ENCODE measurements at regions not wholly inside any gene's neighbourhood (a gene's known extent, or its start where the extent isn't known, plus 50 kb on each side); places are given as distances from the start of the nearest gene placed in this dataset.

DNA sequence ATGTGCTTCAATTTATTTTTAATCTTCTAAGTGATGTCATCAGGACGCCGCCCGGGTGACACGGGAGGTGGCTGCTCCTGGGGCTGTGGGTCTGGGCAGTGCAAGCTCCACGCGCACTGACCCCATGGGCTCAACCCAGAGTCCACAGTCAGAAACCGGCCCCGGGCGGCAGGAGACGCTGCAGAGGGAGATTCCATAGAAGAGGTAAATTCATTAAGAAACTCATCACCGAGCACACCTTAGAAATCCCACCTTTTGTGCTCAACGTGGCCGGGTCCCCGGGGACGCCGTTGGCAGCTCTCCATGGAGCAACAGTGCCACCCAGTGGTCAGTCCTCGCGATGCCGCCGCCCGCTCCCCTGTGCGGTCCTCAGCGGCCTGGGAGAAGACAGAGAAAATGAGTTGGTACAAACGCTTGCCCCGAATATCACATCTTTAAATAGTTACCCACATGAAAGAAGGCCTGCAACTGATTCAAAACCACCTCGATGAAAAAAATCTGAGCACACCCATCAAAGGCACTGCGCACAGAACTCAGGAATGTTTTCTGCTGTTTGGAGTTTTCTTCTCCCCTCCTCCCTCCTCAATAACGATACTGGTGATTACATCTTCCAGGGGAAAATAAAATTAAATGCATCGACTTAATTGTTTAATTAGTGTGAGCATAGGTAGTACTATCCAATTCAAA, 92.6 kb downstream of the CMPK2 start:
- H3K27me3 ChIP-seq (ENCODE audit: insufficient read depth, low read depth) = peaks cover 51% of the 10 kb centered on the region
- no peak overlapping the region for H3K4me3 ChIP-seq

GRCh38 chr2:6773694-6774044, 92.0 kb downstream of the CMPK2 start:
- intact Hi-C loops (cut with micrococcal nuclease; ENCODE audit: unreplicated experiment) = loop anchor here (1.0 kb wide), 1 partner anchor 420 kb away; no protein-coding TSS in a partner anchor
- TF ChIP-seq, protein P1, sequence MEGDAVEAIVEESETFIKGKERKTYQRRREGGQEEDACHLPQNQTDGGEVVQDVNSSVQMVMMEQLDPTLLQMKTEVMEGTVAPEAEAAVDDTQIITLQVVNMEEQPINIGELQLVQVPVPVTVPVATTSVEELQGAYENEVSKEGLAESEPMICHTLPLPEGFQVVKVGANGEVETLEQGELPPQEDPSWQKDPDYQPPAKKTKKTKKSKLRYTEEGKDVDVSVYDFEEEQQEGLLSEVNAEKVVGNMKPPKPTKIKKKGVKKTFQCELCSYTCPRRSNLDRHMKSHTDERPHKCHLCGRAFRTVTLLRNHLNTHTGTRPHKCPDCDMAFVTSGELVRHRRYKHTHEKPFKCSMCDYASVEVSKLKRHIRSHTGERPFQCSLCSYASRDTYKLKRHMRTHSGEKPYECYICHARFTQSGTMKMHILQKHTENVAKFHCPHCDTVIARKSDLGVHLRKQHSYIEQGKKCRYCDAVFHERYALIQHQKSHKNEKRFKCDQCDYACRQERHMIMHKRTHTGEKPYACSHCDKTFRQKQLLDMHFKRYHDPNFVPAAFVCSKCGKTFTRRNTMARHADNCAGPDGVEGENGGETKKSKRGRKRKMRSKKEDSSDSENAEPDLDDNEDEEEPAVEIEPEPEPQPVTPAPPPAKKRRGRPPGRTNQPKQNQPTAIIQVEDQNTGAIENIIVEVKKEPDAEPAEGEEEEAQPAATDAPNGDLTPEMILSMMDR (conservative IDR thresholded peaks at IDR 0.05) = no peak
- TF ChIP-seq EZH2 (IDR thresholded peaks at IDR 0.05; ENCODE audit: low read depth) = no peak
- BruUV-seq (replicated peaks) = no TSS peak
- Histone ChIP-seq H3K36me3 (ENCODE audit: low read depth) (no peaks in the 10 kb centered on the region), H3K27ac (no peak overlapping the region), H3K9me3 (ENCODE audit: insufficient read depth, low read depth) (no peaks in the 10 kb centered on the region), H3K79me2 (ENCODE audit: low read depth) (no peaks in the 10 kb centered on the region), H4K20me1 (ENCODE audit: insufficient read depth) (no peaks in the 10 kb centered on the region), H3K27me3 (ENCODE audit: insufficient read depth, low read depth) (peaks cover 51% of the 10 kb centered on the region), H3K4me2 (no peak overlapping the region), H3F3A (ENCODE audit: insufficient read depth, low read depth) (peaks cover 5% of the 10 kb centered on the region; the same call in 1 of the 2 replicates), H2AFZ (no peak overlapping the region), H3K4me3 (no peak overlapping the region), H3K9me2 (ENCODE audit: insufficient read depth) (no peaks in the 10 kb centered on the region), H3K4me1 (replicated peaks; ENCODE audit: insufficient read depth) (no peaks in the 10 kb centered on the region)
- ChIA-PET POLR2A (ENCODE audit: unreplicated experiment) (no interaction called here), CTCF (no interaction called here)
- no peak for DNase-seq

More for the DNA sequence above, 92.6 kb downstream of the CMPK2 start:
- Histone ChIP-seq H3K9me3 (ENCODE audit: insufficient read depth, low read depth) (no peaks in the 10 kb centered on the region), H3K9me2 (ENCODE audit: insufficient read depth) (no peaks in the 10 kb centered on the region), H3K79me2 (ENCODE audit: low read depth) (no peaks in the 10 kb centered on the region), H3F3A (ENCODE audit: insufficient read depth, low read depth) (peaks cover 5% of the 10 kb centered on the region; the same call in 1 of the 2 replicates), H3K36me3 (ENCODE audit: low read depth) (no peaks in the 10 kb centered on the region), H2AFZ (no peak overlapping the region), H3K4me1 (replicated peaks; ENCODE audit: insufficient read depth) (no peaks in the 10 kb centered on the region), H3K27ac (no peak overlapping the region), H3K4me2 (no peak overlapping the region), H4K20me1 (ENCODE audit: insufficient read depth) (no peaks in the 10 kb centered on the region)
- BruUV-seq (replicated peaks) = no TSS peak
- peak in 1 of 2 experiments; percentile 43 for DNase-seq
- POLR2A ChIA-PET (ENCODE audit: unreplicated experiment) = no interaction called here
- intact Hi-C loops (cut with micrococcal nuclease; ENCODE audit: unreplicated experiment) = loop anchor here (1.0 kb wide), 1 partner anchor 420 kb away; no protein-coding TSS in a partner anchor
- CTCF ChIA-PET = interaction anchor here (0.6 kb wide), 1 partner anchor 1364 kb away, joined by 3 read pairs; no protein-coding TSS in a partner anchor
- TF ChIP-seq, protein P1 (conservative IDR thresholded peaks at IDR 0.05) = peak; percentile 97
- TF ChIP-seq EZH2 (IDR thresholded peaks at IDR 0.05; ENCODE audit: low read depth) = 0 out of 2 replicates have a peak, but pooled peaks have one; percentile 39

GRCh38 chr2:6776125-6776524, 89.6 kb downstream of the CMPK2 start:
- H3K9me2 ChIP-seq (ENCODE audit: insufficient read depth) = no peaks in the 10 kb centered on the region
- intact Hi-C loops (cut with micrococcal nuclease; ENCODE audit: unreplicated experiment) = no loop called here
- H3K27me3 ChIP-seq (ENCODE audit: insufficient read depth, low read depth) = peaks cover 46% of the 10 kb centered on the region
- H3K27ac ChIP-seq = no peak overlapping the region
- H4K20me1 ChIP-seq (ENCODE audit: insufficient read depth) = no peaks in the 10 kb centered on the region
- DNase-seq = no peak
- H3K4me1 ChIP-seq (replicated peaks; ENCODE audit: insufficient read depth) = no peaks in the 10 kb centered on the region
- H3F3A ChIP-seq (ENCODE audit: insufficient read depth, low read depth) = no peaks in the 10 kb centered on the region
- H3K79me2 ChIP-seq (ENCODE audit: low read depth) = no peaks in the 10 kb centered on the region
- no peaks in the 10 kb centered on the region for H3K36me3 ChIP-seq (ENCODE audit: low read depth)
- H3K4me2 ChIP-seq = no peak overlapping the region
- ChIA-PET POLR2A (ENCODE audit: unreplicated experiment) (no interaction called here), CTCF (no interaction called here)
- no peak overlapping the region for H2AFZ ChIP-seq
- no peak overlapping the region for H3K4me3 ChIP-seq
- no peak for TF ChIP-seq EZH2 (IDR thresholded peaks at IDR 0.05; ENCODE audit: low read depth)
- TF ChIP-seq, protein P1 (conservative IDR thresholded peaks at IDR 0.05) = no peak
- H3K9me3 ChIP-seq (ENCODE audit: insufficient read depth, low read depth) = no peaks in the 10 kb centered on the region
- BruUV-seq (replicated peaks) = no TSS peak

All from PC-9 (cell line).